GM19023 (cell line): ENCODE measurements at regions not wholly inside any gene's neighbourhood (a gene's known extent, or its start where the extent isn't known, plus 50 kb on each side); places are given as distances from the start of the nearest gene placed in this dataset.
"Not testable (repeated sequence)": the region's sequence is repeated elsewhere in the genome, so short reads cannot be mapped to it uniquely, and the experiment has no call there.

Experiments
- ATAC-seq: cut with Tn5 transposase; IDR thresholded peaks from one replicate; pipeline ENCODE4 v1.9.1; 2021; ENCODE audit warnings: mild to moderate bottlenecking, moderate library complexity; ENCODE audit not compliant: unreplicated experiment

DNA sequence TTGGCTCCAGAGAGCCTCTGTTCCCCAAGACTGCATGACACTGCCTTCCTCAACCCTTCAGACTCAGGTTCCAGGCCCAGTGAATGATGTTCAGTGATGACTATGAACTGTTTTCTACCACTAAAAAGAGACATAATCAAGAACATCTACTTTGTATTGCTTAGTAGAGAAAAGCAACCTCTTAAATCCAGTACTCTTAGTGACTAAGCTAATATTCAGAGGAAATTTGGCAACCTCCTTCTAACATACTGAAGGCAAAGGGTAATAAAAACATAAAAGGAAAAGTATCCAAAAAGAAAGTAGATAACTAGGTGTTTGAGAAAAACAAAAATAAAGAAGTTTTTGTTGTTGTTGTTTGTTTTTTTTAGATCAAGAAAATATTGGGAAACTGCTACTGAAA, 153.3 kb upstream of the RUNX1 start:
- ATAC-seq: no peak

DNA sequence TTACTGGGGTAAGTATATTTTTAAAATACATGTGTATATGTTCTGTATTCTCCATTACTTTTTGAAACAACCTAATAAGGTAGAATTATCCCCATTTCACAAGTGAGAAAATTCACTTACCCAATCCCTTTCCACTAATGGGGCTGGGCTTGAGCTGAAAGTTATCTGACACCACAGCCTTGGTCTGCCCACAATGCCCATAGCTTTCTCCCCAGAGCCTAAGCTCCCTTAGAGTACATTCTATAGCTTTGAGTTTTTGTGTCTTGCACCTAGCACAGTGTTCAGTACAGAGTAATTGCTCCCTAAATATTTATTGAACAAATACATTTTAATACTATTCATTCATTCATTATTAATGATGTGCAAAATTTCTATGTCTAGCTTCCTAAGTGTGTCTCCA, 152.7 kb upstream of the RUNX1 start:
- no peak for ATAC-seq

DNA sequence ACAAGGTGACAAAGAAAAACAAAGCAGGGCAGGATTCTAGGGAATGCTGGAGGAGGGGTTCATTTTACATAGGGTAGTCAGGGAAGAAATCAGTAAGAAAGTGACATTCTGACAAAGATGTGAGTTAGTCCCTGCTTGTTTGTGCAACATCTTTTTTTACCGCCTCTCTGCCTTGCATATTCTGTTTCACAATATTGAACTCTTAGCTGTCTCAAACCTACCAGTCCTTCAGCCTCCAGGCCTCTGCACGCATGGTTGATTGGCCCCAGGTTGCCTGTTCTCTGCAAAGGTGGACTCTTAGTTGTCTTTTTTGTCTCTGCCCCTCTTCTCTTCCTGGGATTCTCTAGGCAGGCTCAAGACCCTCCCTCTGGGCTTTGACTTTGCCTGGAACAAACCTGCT, 152.2 kb upstream of the RUNX1 start:
- no peak for ATAC-seq

DNA sequence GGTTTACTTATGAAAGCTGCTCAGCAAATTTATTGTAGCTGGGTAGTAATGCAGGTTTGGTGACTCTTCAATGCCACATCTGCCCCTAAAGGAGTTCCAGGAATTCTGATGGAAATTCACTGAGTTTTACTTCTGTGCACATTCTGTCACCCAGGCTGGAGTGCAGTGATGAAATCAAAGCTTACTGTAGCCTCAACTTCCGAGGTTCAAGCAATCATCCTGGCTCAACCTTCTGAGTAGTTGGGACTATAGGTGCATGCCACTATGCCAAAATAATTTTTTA, 150.6 kb upstream of the RUNX1 start:
- ATAC-seq: no peak

DNA sequence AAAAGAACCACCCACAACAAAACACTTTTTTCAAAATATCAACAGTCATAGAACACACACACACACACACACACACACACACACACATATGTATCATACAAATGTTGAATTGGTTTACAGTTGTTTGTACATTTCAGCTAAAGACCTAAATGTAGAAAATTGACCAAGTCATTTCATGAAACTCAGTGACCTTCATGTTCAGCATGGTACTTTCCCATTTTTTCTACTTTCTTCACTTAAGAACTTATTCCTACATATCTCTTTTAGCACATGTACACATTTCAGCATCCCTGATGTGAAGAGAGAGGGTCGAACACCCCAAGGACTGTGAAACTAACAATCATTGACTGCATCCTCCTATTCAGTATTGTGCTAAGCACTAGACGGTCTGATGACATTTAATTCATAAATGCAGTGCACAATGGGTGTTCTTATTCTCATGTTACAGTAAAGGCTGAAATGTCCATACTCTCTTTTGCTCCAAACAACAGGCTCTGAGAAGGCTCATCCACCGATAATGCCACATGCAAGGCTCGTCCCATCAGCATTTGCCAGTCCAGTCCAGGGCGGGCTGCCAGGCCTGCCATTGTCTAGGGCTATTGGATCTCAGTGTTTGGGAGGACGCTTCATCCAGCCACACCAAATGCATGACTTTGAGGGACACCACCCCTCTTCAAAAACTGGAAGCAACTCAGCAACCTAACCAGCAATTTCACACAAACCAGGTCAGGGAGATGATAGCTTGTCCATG, 150.1 kb upstream of the RUNX1 start:
- ATAC-seq: no peak

DNA sequence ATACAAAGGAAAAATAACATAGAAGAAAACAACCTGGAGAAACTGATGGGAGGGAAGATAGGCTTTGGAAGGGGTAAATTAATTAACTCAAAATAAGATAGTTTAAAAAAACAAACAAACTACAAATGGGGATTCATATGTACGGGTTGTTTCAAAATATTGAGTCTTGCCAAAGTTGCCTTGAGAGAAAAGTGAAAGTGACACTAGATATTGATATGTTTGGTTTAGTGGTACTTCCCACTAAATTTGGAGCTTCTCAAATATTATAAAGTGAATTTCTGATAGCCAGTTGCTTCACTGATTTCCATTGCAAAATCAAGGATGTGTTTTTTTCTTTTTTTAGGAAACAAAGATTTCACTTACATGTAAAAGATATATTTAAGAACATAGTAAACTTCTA, 149.5 kb upstream of the RUNX1 start:
- no peak for ATAC-seq

DNA sequence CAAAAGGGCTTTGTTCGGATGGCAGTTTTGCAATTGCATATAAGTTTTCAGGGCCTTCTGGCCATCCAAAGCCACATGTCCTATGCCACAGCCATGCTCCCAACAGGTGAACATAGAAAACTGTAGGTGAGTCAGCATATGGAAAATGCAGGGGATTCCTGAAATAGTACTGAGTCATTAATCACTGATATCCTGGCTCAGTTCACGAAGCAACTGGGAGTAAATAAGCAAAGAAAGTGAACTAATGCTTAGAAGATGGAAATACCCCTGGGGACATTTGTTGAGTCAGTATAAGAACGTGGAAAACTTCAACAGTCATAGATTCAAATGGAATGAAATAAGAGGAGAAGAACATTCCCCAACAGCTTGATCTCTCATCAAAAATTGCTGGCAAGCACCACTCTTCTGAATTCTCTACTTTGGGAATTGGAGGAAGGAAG, 148.9 kb upstream of the RUNX1 start:
- ATAC-seq: no peak

DNA sequence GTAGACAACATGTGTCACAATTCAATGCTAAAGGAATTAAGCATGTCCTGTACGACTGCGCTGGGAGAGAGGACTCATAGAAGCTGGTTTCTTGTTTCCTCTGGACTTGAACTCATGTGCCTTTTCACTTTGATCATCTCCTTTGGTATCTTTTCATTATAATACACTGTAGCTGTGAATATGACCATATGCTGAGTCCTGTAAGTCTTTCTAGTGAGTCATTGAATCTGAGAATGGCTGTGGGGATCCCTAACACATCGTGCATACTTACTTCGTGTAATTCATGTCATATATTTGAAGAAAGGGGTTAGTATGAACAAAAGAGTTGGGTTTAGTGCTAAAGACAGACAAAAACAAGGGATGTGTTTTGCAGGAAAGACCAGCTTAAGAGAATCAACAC, 148.1 kb upstream of the RUNX1 start:
- no peak for ATAC-seq

DNA sequence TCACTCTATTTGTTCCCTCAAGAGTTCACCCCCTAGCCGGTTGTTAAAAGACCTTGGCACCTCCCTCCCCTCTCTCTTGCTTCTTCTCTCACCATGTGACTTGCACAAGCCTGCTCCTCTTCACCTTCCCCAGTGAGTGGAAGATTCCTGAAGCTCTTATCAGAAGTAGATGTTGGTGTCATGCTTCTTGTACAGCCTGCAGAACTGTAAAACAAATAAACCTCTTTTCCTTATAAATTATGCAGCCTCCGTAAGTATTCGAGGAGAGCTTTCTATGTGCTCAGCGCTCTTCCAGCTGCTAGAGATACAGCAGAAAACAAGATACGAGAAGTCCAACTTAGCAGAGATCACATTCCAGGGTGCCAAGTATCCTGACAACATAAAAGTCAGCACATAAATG, 147.0 kb upstream of the RUNX1 start:
- ATAC-seq: no peak

DNA sequence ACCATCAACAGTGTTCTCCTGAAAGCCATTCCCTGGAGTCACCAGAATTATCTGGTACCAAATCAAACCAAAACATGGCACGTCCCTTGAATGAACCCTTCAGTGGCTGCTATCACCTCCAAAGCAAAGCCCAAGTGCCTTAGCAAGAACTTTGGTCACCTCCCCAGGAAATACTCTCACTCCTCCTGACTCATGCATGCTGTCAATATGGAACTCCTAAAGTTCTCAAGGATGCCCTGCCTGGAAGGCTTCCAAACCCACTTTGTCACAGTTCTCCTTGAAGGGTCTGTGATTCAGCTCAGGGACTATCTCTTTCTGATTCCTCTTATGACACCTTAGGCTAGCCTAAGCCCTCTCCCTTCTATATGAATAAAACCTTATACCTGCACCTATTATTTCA, 146.1 kb upstream of the RUNX1 start:
- ATAC-seq: no peak

DNA sequence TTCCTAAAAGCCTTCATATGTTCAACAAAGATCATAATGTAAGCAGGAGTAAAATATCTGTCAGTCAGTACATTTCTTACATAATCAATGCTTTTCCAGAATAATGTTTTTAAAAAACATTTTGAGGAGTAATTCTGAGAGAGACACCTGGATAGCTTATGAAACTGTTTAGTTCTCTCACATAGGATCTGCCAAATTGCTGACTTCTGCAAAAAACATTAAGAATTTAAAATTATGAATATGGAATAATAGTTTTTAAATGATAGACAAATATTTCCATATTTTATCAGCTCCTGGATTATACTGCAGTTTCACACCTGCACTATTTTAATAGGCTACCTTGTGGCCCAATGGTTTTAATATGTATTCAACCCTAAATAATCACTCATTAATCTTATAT, 142.7 kb upstream of the RUNX1 start:
- ATAC-seq: no peak

DNA sequence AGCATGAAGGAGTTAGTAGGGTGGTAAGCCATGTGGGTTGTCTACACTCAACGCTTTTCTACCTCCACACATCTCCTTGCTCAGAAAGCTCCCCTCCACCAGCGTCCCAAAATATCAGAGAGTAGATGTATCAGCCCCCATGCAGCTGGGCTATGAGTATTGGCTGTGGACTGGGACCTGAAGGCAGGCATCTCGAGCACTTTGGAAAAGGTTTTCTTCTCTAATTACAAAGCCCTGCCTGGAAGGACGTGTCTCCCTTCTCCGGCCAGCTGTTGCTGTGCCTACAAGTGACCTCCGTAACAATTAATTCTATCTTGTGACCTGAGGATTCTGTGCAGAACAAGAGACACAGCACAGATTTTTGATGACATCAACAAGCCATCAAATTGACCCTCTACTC, 142.0 kb upstream of the RUNX1 start:
- ATAC-seq: no peak

DNA sequence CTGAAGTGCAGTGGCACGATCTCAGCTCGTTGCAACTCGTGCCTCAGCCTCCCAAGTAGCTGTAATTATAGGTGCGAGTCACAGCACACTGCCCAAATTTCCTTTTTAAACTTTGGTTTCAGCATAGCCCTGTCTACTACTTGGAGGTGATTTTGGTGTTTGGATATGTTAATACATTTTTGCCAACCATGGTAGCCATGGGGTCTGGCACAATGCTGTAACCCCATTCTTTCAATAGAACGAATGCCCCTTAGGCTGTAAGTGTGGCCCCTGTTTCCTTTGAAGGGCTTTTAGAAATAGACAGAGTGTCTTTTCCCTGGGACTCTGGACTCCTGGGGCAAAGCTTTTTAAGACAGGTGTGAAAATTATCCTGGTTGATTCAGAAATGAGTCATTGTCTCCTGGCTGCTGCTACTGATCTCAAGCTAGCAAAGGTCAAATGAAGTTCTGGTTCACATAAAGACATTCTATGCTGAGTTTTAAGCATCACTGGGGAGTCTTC, 141.1 kb upstream of the RUNX1 start:
- ATAC-seq: no peak

DNA sequence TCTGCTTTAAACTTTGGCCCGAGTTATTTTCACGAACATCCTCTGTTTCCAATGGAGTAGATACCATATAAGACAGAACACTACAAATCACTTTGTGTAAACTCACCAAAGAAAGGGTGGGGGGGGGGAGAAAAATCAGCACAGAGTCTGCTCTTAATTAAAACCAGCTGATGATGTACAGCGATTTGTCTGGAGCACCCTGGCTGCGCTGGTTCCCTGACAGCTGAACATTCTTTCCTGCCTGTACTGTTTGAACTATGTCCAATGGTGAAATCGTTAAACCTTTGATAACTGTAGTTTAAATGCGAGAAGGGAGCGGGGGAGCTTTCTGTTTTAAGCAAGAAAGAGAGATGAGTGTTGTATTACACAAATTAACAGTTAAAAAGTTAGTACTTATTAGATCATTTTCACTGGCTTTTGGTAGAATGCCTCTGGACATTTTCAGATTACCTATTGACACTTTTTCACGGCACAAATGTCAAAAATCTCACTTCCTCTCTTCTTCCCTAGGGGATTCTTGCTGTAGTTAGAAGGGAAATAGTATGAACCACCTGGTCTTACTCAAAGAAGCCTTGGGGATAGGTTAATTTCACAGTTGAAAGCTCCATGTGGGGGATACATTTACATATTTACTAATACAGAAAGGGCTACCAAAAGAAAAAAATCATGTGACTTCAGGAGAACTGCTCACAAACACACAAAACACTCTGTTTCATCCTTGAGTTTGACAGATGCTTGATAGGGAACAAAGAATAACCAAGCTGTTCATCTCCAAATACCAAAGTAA, 140.2 kb upstream of the RUNX1 start:
- peak; percentile 78 for ATAC-seq

DNA sequence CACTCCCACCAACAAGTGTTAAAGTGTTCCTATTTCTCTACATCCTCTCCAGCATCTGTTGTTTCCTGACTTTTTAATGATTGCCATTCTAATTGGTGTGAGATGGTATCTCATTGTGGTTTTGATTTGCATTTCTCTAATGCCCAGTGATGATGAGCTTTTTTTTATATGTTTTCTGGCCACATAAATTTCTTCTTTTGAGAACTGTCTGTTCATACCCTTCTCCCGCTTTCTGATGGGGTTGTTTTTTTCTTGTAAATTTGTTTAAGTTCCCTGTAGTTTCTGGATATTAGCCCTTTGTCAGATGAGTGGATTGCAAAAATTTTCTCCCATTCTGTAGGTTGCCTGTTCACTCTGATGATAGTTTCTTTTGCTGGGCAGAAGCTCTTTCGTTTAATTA, 134.3 kb upstream of the RUNX1 start:
- ATAC-seq: not testable (repeated sequence)

DNA sequence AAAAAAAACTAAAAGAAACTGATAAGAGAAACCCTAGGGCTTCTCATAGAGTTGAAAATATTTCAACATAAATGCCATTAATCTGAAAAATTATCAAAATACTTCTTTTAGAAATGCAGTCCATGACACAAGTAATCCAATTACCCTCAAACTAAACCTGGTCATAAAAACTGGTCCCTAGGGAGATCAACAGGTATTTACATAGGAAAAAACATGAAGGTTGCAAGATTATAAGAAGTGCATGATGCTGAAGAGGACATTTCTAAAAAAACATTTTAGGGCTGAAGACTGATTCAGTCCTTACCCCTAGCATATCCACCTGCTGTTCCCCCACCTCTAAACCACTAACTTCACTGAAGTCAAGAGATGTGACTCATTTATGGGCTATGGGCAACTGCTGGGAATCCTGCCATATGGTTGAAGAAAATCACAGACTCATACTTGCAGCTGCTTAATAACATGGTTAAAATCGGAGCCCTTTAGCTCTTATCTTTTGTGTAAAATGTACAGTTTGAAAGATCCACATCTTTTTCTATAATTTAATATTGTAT, 131.0 kb upstream of the RUNX1 start:
- no peak for ATAC-seq

DNA sequence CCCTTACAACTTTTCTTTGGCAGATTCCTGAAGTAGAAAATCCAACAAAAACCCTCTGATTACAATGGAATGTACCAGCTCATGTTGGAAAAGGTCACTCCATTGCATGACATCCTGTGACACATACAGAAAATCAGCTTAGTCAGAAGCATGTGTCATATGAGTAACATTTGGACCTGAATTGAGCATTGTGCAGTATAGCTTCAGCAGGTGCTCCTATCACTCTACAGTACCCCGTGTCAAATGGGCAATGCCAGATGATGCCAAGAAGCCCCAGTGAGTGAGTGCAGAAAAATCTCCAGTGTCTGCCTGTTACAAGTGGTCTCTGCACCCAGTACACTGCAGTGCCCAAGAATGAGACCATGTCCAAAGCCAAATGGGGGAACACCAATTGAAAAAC, 129.7 kb upstream of the RUNX1 start:
- no peak for ATAC-seq

DNA sequence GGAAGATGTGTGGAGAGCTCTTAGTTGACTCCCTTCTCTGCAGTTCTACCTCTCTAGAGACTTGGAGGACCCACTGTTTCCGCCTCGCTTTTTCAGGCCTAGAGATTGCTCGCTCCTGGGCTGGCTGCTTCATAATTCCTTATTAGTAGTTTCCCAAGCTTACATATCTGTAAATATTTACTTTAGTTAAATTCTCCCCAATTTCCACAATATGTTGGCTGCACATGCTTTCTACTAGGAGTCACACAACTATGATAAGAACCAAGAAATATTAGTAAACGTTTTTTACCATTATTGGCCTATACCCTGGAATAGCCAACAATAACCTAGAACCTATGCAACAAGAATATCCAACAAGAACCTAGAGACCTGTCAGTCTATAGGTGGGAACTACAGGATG, 129.0 kb upstream of the RUNX1 start:
- ATAC-seq: no peak

DNA sequence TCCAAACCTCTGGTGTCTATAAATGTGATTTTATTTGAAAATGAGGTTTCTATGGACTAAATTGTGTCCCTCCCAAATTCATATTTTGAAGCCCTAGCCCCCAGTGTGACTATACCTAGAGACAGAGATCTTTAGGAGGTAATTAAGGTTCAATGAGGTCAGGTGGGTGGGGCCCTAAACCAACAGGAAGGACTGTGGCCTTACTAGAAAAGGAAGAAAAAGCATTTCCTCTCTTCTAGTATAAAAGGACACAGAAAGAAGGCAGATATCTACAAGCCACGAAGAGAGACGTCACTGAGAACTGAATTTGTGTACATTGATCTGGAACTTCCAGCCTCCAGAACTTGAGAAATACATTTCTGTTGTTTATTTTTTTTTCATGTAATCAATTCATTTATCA, 123.1 kb upstream of the RUNX1 start:
- ATAC-seq: no peak

DNA sequence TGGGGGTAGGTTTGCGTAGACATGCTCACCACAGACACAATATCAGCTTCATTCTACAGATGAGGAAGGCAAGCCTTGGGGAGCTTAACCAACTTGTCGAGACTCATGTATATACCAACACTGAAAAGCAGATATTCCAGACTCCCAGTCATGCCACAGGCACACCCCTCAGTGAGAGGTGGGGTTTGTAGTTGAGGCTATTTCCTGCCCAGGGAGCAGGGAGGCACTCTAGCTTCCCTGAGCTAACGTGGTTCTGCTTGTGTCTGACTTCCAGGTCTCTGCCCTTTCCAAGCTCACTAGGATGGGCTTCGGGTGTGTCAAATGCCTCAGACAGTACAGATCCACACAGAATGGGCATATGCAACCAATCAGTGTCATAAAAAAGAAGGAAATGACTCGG, 122.3 kb upstream of the RUNX1 start:
- no peak for ATAC-seq

DNA sequence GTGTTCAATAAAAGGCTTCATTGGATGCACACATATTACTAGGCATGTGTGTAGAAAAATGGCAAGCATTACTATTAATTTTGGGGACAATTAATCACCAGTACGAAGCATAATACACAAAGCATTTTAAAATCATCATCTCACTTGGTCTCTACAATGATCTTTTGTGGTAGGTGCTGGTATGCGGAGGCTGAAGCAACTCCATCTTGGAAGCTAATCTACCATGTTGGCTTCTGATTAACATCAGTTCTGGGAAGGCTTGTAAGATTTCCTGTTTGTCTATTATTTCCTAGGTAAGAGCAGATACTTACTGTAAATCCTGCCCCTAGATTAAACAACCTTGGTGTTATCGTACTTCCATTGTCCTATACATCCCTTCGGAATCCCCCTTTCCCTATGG, 121.7 kb upstream of the RUNX1 start:
- ATAC-seq: no peak

DNA sequence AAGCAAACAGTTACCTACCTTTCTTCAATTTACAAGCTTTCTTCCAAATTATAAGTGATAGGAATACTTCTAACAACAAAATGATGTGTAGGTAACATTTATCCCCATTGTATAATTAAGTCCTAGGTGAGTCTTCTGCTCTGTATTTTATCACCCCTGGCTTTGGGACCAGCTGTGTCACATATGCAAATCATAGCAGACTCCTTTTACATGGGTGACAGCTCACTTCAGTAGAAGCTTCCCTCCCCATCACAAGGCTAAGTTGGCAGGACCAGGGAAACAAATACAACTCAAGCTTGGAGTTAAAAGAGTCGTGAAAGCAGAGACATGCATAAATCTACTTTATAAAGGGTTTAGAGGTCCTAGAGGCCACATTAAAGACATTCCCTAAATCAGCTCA, 121.1 kb upstream of the RUNX1 start:
- ATAC-seq: no peak
